ENCODE measurements at regions not wholly inside any gene's neighbourhood (a gene's known extent, or its start where the extent isn't known, plus 50 kb on each side); places are given as distances from the start of the nearest gene placed in this dataset.

DNA sequence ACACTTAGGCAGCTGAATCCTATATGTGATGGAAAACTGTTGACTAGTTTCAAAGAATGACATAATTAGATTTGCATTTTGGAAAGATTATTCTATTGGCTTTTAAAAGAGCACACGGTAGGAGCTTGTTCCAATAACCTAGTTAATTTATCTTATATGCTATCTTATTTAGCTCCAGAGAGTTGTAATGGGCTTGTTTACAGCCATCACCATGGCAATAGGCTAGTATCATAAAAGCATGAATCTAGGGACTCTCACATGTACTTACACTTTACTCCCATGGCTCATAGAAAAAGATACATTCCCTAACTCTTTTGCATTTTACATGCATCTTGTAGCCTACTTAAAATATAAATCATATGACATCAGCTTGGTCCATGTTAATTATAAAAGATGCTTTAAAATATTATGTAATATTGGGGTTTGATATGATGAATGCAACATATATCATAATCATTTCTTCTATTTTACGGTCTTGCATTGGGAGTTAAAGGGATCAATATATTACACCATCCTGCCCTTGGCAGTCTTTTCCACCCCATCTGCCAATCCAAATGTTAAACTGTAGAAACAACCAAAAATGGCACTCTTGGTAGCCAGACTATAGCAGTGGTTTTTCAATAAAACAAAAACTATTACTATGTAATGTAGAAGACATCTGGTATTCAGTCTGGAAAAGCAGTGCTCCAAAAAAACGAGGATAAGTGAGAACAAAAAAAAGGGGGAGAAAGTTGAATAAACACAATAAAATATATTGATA, 2254.0 kb downstream of the LRRC4C start:
- TF ChIP-seq KDM1A (IDR thresholded peaks at IDR 0.05; ENCODE audit: low read depth) (no peak), CTCF (IDR thresholded peaks at IDR 0.05) (no peak), SMC3 (IDR thresholded peaks at IDR 0.05) (no peak), GATA3 (IDR thresholded peaks at IDR 0.05; ENCODE audit: borderline replicate concordance) (no peak), CBX8 (IDR thresholded peaks at IDR 0.05) (no peak)
